ENCODE measurements at regions not wholly inside any gene's neighbourhood (a gene's known extent, or its start where the extent isn't known, plus 50 kb on each side); places are given as distances from the start of the nearest gene placed in this dataset.
A peak's percentile ranks its signal among the peaks of the same experiment; 100 is the strongest.

DNA sequence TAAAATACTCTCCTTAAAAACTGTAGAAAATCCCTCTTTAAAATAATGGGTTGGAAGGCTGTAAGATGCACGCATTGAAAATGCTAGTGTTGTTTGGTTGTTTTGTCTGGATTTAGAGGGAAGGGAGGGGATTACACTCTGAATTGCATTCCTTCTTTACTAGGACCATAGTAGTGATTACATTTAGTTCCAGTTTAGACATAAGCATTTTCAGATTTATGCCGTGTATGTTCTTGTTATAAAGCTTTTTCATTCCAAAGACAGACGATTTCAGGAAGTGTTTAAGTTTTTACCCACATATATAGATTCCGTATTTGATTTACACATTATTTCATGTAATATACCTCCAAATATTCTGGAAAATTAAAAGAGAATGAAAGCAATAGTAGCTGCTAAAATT is 538.4 kb downstream of the PTPRC start:
- H3K27ac ChIP-seq (ENCODE audit: low read length) = peak overlapping the region; percentile 98
- peaks cover 47% of the 10 kb centered on the region for H3K79me2 ChIP-seq (ENCODE audit: insufficient read depth, low read length)
- no peaks in the 10 kb centered on the region for H3K36me3 ChIP-seq (ENCODE audit: insufficient read depth, low read length)
- TF ChIP-seq, protein P1, sequence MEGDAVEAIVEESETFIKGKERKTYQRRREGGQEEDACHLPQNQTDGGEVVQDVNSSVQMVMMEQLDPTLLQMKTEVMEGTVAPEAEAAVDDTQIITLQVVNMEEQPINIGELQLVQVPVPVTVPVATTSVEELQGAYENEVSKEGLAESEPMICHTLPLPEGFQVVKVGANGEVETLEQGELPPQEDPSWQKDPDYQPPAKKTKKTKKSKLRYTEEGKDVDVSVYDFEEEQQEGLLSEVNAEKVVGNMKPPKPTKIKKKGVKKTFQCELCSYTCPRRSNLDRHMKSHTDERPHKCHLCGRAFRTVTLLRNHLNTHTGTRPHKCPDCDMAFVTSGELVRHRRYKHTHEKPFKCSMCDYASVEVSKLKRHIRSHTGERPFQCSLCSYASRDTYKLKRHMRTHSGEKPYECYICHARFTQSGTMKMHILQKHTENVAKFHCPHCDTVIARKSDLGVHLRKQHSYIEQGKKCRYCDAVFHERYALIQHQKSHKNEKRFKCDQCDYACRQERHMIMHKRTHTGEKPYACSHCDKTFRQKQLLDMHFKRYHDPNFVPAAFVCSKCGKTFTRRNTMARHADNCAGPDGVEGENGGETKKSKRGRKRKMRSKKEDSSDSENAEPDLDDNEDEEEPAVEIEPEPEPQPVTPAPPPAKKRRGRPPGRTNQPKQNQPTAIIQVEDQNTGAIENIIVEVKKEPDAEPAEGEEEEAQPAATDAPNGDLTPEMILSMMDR (IDR thresholded peaks at IDR 0.05; ENCODE audit: borderline replicate concordance, extremely low read depth, low read length, poor library complexity, severe bottlenecking) = no peak
- TF ChIP-seq EZH2 (IDR thresholded peaks at IDR 0.05; ENCODE audit: borderline replicate concordance, low read depth, low read length, severe bottlenecking) = no peak
- H3K4me3 ChIP-seq (ENCODE audit: low read depth in 1 of 2, low read length in 2 of 2) = peak overlapping the region in 1 of 2 experiments; percentile 42; a peak in 2 of 4 replicates
- no peaks in the 10 kb centered on the region for H3K27me3 ChIP-seq (ENCODE audit: insufficient read depth, low read length, poor library complexity)
- H3K4me2 ChIP-seq (ENCODE audit: insufficient read depth, low read length) = peak overlapping the region; percentile 51
- ATAC-seq (ENCODE audit: insufficient read depth, low read depth) (no peak), DNase-seq (no peak)
- no peaks in the 10 kb centered on the region for H4K20me1 ChIP-seq (ENCODE audit: insufficient read depth, low read length)
- H3K4me1 ChIP-seq (ENCODE audit: insufficient read depth, low read length) = peaks cover 96% of the 10 kb centered on the region
- H3K9ac ChIP-seq (ENCODE audit: low read depth, low read length) = peak overlapping the region; percentile 56
- no peaks in the 10 kb centered on the region for H3K9me3 ChIP-seq (ENCODE audit: insufficient read depth, low read length, severe bottlenecking)
- H2AFZ ChIP-seq (ENCODE audit: low read depth, low read length) = peak overlapping the region; percentile 62; the same call in 1 of the 2 replicates

- no peak overlapping the region for H3K4me3 ChIP-seq (ENCODE audit: low read depth in 1 of 2, low read length in 2 of 2)
- H3K27ac ChIP-seq (ENCODE audit: low read length) = peak overlapping the region; percentile 98
- no peaks in the 10 kb centered on the region for H3K36me3 ChIP-seq (ENCODE audit: insufficient read depth, low read length)
- TF ChIP-seq, protein P1 (IDR thresholded peaks at IDR 0.05; ENCODE audit: borderline replicate concordance, extremely low read depth, low read length, poor library complexity, severe bottlenecking) = no peak
- TF ChIP-seq EZH2 (IDR thresholded peaks at IDR 0.05; ENCODE audit: borderline replicate concordance, low read depth, low read length, severe bottlenecking) = no peak
- H4K20me1 ChIP-seq (ENCODE audit: insufficient read depth, low read length) = no peaks in the 10 kb centered on the region
- peaks cover 95% of the 10 kb centered on the region for H3K4me1 ChIP-seq (ENCODE audit: insufficient read depth, low read length)
- peaks cover 44% of the 10 kb centered on the region for H3K79me2 ChIP-seq (ENCODE audit: insufficient read depth, low read length)
- H2AFZ ChIP-seq (ENCODE audit: low read depth, low read length) = no peak overlapping the region
- H3K9me3 ChIP-seq (ENCODE audit: insufficient read depth, low read length, severe bottlenecking) = no peaks in the 10 kb centered on the region
- peak overlapping the region; percentile 51 for H3K4me2 ChIP-seq (ENCODE audit: insufficient read depth, low read length)
- no peaks in the 10 kb centered on the region for H3K27me3 ChIP-seq (ENCODE audit: insufficient read depth, low read length, poor library complexity)
- DNase-seq = peak; percentile 67
- peak overlapping the region; percentile 56 for H3K9ac ChIP-seq (ENCODE audit: low read depth, low read length)
- ATAC-seq (ENCODE audit: insufficient read depth, low read depth) = peak; percentile 39
These were observed 539.8 kb downstream of the PTPRC start for GRCh38 chr1:199178646-199179045.

- no peaks in the 10 kb centered on the region for H3K9me3 ChIP-seq (ENCODE audit: insufficient read depth, low read length, severe bottlenecking)
- peak overlapping the region; percentile 54 for H2AFZ ChIP-seq (ENCODE audit: low read depth, low read length)
- peak overlapping the region; percentile 48 for H3K4me2 ChIP-seq (ENCODE audit: insufficient read depth, low read length)
- no peaks in the 10 kb centered on the region for H3K27me3 ChIP-seq (ENCODE audit: insufficient read depth, low read length, poor library complexity)
- no peaks in the 10 kb centered on the region for H3K36me3 ChIP-seq (ENCODE audit: insufficient read depth, low read length)
- peak; percentile 55 for DNase-seq
- H3K27ac ChIP-seq (ENCODE audit: low read length) = peak overlapping the region; percentile 93
- TF ChIP-seq, protein P1 (IDR thresholded peaks at IDR 0.05; ENCODE audit: borderline replicate concordance, extremely low read depth, low read length, poor library complexity, severe bottlenecking) = no peak
- TF ChIP-seq EZH2 (IDR thresholded peaks at IDR 0.05; ENCODE audit: borderline replicate concordance, low read depth, low read length, severe bottlenecking) = no peak
- H3K4me1 ChIP-seq (ENCODE audit: insufficient read depth, low read length) = peaks cover 70% of the 10 kb centered on the region
- H3K4me3 ChIP-seq (ENCODE audit: low read depth in 1 of 2, low read length in 2 of 2) = peak overlapping the region in 1 of 2 experiments; percentile 4; a peak in 1 of 4 replicates
- peak; percentile 85 for ATAC-seq (ENCODE audit: insufficient read depth, low read depth)
- peaks cover 13% of the 10 kb centered on the region for H3K79me2 ChIP-seq (ENCODE audit: insufficient read depth, low read length)
- no peaks in the 10 kb centered on the region for H4K20me1 ChIP-seq (ENCODE audit: insufficient read depth, low read length)
- H3K9ac ChIP-seq (ENCODE audit: low read depth, low read length) = peak overlapping the region; percentile 53
These were observed 543.5 kb downstream of the PTPRC start for GRCh38 chr1:199182186-199182843.

All from DND-41 (cell line).